ENCODE measurements at regions not wholly inside any gene's neighbourhood (a gene's known extent, or its start where the extent isn't known, plus 50 kb on each side); places are given as distances from the start of the nearest gene placed in this dataset.

- DNase-seq (ENCODE audit: low read depth, low spot score): no peak
Measured at GRCh38 chr20:16945619-16946018, 197.5 kb downstream of the OTOR start.

DNA sequence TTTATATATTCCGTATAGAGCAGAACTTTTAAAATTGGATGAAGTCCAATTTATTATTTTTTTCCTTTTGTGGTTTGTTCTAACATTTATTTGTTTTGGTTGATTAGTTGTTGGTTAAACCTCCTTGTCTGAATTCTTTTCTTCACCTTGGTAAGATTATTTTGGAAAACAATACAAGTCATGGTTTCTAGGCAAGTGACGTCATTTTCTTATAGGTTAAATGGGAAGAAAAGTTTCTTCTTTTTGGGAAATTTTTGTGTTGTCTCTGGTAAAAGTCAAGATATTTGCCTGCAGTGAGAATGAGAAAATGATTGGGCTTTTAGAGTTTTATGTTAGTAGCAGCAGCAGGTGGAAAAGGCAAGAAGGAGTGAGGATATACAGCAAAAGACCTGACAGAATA is 197.9 kb downstream of the OTOR start:
- no peak for DNase-seq (ENCODE audit: low read depth, low spot score)

DNA sequence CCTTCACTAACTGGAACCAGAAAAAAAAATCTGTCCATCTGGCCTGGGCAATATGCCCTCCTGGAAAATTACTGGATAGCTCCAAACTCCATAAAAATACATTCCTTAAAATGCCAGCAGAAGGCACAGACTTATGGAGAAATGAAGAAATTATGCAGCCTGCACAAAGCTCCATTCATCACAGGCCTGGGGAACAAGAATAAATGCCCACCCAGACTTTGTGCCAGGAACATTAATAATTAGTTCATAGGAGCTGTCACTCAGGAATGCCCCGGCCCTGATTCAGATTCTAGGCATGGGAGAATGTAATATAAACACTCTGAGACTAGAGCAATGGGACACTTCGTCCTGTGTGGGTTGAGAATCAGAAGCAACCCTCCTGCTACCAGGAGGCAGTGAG is 199.3 kb downstream of the OTOR start:
- DNase-seq (ENCODE audit: low read depth, low spot score): no peak

DNA sequence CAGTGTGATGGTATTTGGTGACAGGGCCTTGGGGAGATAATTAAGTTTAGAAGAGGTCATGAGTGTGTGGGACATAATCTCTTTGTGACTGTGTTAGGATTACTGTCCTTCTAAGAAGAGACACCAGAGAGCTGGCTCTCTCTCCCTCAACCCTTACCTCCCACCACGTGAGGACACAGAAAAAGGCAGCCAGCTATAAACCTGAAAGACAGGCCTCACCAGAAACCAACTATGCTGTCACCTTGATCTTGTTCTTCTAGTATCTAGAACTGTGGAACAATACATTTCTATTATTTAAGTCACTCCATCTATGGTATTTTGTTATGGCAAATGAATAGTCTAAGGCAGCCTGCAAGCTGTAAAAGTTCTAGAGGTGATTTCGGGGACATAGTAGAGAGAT is 203.7 kb downstream of the OTOR start:
- DNase-seq (ENCODE audit: low read depth, low spot score): no peak

GRCh38 chr20:16952965-16953364 is 204.8 kb downstream of the OTOR start:
- no peak for DNase-seq (ENCODE audit: low read depth, low spot score)

DNA sequence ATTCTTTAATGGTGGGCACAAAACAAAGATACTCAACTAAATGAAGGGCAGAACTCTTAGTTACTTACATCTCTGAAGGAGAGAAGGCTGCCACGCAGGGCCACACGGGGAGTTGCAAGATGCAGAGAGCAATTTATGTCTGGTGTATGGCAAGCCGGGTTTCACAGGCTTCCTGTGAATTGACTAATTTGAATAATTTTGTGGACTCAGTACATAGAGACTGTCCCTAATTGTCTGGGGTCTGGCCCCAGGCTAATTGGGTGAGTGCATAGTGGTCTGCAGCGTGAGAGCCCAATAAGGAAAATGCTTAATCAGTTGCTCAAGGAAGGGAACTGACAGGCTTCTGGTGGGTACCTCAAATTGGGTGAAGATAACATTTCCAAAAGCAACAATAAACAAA is 205.7 kb downstream of the OTOR start:
- peak; percentile 56 for DNase-seq (ENCODE audit: low read depth, low spot score)

DNA sequence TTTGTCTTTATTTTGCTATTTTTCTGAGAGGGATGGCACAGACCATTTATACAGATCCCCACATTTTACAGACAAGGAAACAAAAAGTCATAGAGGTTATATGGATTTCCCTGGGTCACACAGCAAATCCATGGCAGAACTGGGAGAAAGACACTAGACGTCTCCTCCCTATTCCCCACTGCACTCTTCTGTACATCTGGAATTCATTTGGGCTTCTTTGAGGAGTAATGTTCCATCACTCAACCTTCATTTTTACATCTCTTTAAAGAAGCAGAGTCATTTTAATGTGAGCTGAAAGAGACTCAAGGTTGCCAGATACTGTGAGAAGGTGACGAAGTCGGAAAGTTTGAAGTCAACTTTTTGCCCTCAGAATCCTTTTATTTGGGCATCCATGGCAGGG is 207.3 kb downstream of the OTOR start:
- DNase-seq (ENCODE audit: low read depth, low spot score): no peak

DNA sequence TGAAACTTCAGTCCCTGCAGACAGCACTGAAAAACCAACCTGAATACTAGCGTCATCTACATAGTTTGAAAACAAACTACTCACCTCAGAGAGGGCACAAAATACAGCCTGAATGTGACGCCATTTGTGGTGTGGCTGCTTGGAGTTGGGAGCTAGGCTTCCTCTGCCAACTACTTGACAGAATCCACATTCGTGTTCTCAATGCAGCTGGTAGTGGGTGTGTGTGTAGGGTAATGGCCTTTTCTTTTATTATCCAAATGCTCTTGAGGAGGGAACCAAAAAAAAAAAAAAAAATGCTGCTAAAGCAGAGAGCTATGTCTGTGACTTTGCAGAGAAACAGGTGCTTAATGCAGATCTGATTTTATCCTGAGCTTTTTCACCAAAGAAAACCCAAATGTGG is 207.8 kb downstream of the OTOR start:
- DNase-seq (ENCODE audit: low read depth, low spot score): no peak

GRCh38 chr20:16965401-16965800 is 217.2 kb downstream of the OTOR start:
- DNase-seq (ENCODE audit: low read depth, low spot score): no peak

- DNase-seq (ENCODE audit: low read depth, low spot score): no peak
Measured at GRCh38 chr20:16966276-16966880, 218.2 kb downstream of the OTOR start.

DNA sequence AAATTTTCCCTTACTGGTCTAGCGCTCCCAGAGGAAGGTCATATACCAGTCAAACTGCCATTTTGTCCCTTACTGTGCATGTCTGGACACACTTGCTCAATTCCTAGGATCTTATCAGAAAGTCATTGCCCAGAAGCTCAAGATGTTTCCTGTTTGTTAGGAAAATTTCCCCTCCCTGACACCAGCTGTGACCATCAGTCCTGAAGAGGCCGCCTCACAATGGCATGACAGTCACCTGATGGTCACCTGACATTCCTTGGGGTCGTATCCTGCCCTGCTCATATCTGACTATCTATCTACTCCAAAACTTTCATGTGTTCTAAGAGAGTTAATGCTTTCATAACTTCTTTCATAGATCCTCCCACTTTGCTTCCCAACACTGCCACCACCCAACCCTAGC is 219.9 kb downstream of the OTOR start:
- DNase-seq (ENCODE audit: low read depth, low spot score): no peak

DNA sequence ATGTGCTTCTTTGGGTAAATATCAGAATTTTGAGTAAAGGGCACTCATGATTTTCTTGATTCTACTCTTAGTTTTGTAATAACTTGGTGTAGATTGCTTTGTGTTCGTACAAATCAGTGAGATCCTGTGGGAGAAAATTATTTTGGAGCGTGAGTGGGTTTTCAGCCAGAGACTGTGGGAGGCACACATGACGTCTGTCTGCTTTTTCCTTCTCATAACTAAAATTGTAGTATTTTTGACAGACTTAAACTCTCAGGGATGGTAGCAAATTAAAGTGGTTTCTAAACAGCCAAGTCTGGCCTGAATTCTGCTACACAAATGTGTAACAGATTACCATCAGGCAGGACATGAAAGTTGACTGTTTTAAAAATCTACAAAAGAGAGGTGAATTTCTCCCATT is 222.6 kb downstream of the OTOR start:
- no peak for DNase-seq (ENCODE audit: low read depth, low spot score)

- no peak for DNase-seq (ENCODE audit: low read depth, low spot score)
Measured at GRCh38 chr20:16974080-16974854, 226.1 kb downstream of the OTOR start.

DNA sequence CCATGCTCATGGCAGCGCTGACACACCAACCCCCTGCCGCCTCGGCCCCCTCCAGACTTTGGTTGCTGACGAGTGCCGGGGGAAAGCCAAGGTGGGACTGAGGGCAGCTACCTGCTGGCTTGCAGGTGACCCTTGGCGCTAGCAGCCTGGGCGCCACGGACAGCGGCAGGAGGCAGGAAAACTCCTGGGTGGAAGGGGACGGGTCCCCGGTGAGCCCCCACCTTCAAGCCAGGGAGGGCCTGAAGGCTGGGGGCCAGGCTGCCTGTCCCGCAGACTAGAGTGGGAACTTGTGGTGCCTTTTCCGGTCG is 226.7 kb downstream of the OTOR start:
- DNase-seq (ENCODE audit: low read depth, low spot score): no peak

- DNase-seq (ENCODE audit: low read depth, low spot score): no peak
Measured at GRCh38 chr20:16975682-16976081, 227.5 kb downstream of the OTOR start.

GRCh38 chr20:16978497-16978896 is 230.3 kb downstream of the OTOR start:
- DNase-seq (ENCODE audit: low read depth, low spot score): no peak

- DNase-seq (ENCODE audit: low read depth, low spot score): no peak
Measured at GRCh38 chr20:16982091-16982726, 234.1 kb downstream of the OTOR start.

DNA sequence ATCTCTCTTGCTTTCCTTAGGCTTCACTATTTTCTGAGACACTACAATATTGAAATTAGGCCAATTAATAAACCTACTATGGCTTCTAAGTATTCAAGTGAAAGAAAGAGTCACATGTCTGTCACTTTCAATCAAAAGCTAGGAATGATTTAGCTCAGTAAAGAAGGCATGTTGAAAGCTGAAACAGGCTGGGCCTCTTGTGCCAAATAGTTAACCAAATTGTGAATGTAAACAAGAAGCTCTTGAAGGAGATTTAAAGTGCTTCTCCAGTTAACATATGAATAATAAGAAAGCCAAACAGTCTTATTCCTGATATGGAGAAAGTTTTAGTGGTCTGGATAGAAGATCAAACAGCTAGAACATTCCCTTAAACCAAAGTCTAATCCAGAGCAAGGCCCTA is 236.3 kb downstream of the OTOR start:
- no peak for DNase-seq (ENCODE audit: low read depth, low spot score)

DNA sequence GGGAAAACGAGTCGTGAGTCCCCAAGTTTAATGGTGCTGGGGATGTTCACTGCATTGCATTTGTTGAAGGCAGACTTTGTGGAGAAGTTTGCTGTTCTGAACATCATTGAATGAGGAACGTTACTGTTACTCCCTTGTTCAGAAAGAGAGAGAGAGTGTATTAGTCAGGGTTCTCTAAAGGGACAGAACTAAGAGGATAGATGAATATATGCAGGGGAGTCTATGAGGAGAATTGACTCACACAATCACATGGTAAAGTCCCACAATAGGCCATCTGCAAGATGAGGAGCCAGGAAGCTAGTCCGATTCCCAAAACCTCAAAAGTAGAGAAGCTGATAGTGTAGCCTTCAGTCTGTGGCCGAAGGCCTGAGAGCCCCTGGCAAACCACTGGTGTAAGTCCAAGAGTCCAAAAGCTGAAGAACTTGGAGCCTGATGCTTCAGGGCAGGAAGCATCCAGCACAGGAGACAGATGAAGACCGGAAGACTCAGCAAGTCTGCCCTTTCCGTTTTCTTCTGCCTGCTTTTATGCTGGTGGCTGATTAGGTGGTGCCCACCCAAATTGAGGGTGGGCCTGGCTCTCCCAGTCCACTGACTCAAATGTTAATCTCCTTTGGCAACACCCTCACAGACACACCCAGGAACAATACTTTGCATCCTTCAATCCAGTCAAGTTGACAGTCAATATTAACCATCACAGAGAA is 223.5 kb upstream of the PCSK2 start:
- DNase-seq (ENCODE audit: low read depth, low spot score): no peak

DNA sequence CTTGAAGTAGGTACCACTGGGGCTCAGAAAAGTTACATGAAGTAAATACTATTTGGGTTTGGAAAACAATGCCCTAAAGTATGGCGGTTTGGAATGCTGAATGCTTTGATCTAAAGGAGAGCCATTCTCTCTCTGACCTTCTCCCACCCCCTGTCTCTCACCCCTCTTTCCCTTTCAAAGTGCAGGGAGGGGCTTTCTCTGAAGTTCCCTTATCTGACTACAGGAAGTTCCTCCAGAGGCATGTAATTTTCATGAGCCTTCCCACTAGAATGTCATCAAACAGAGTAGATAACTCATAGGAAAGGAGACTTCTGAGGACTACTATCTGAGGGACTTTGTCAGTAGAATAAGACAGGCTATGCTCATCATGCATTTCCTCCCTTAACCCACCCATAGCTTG is 216.7 kb upstream of the PCSK2 start:
- peak; percentile 11 for DNase-seq (ENCODE audit: low read depth, low spot score)

- no peak for DNase-seq (ENCODE audit: low read depth, low spot score)
Measured at GRCh38 chr20:17012546-17013226, 214.2 kb upstream of the PCSK2 start.

GRCh38 chr20:17014217-17014616 is 212.6 kb upstream of the PCSK2 start:
- DNase-seq (ENCODE audit: low read depth, low spot score): no peak
